Epithelial cell of esophagus (primary cell): ENCODE measurements at regions not wholly inside any gene's neighbourhood (a gene's known extent, or its start where the extent isn't known, plus 50 kb on each side); places are given as distances from the start of the nearest gene placed in this dataset.

Experiments used
- DNase-seq: peaks from one replicate; pipeline ENCODE4 v3.0.0; 2010; ENCODE audit warnings: low read depth
- H3K4me3 ChIP-seq: 2 replicates; pipeline ENCODE4 v1.5.1; 2011; ENCODE audit warnings: mild to moderate bottlenecking, low read length, control low read depth
- TF ChIP-seq, protein P1 (sequence below): IDR thresholded peaks from 2 replicates; pipeline ENCODE4 v1.5.1; 2011; ENCODE audit warnings: low read depth, mild to moderate bottlenecking, low read length, control low read depth, inconsistent platforms; ENCODE audit not compliant: insufficient read depth; ENCODE audit errors: missing control alignments

DNA sequence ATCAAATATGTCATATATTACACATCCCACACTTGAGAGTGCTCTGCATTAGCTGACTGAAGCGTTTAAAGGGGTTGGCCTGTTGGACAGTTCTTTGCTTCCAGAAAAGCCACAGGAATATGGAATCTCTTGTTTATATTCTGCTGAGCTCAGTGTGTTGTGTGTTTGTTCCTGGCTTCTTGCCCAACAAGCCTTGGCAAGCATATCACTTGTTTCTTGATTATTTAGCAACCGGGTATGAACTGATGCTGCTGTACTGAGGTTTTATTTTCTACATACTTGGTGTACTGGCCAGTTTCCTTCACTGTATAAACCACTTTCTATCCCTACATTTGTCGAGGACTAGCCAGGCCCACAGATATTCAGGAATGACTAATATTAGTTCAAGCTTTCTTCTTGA lies 378.9 kb downstream of the KCTD16 start:
- TF ChIP-seq, protein P1, sequence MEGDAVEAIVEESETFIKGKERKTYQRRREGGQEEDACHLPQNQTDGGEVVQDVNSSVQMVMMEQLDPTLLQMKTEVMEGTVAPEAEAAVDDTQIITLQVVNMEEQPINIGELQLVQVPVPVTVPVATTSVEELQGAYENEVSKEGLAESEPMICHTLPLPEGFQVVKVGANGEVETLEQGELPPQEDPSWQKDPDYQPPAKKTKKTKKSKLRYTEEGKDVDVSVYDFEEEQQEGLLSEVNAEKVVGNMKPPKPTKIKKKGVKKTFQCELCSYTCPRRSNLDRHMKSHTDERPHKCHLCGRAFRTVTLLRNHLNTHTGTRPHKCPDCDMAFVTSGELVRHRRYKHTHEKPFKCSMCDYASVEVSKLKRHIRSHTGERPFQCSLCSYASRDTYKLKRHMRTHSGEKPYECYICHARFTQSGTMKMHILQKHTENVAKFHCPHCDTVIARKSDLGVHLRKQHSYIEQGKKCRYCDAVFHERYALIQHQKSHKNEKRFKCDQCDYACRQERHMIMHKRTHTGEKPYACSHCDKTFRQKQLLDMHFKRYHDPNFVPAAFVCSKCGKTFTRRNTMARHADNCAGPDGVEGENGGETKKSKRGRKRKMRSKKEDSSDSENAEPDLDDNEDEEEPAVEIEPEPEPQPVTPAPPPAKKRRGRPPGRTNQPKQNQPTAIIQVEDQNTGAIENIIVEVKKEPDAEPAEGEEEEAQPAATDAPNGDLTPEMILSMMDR = no peak
- no peak overlapping the region for H3K4me3 ChIP-seq
- DNase-seq = peak; percentile 28

DNA sequence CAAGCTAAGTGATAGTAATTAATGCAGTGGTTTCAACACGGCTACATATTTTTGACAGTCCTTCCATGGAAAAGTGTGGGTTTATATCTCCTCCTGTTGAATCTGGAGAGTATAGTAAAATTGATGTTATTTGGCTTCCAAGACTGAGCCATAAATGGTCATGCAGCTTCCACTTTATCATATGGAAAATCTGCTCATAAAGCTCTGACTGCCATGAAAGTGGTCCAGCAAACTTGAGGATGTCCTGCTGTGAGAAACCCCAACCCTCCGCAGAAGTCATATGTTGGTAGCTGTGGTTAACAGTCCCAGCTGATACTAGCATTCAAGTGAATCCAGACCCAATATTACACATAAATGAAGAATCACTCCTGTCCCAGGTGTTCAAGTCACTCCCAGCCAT lies 378.3 kb downstream of the KCTD16 start:
- no peak for DNase-seq
- TF ChIP-seq, protein P1 = no peak

DNA sequence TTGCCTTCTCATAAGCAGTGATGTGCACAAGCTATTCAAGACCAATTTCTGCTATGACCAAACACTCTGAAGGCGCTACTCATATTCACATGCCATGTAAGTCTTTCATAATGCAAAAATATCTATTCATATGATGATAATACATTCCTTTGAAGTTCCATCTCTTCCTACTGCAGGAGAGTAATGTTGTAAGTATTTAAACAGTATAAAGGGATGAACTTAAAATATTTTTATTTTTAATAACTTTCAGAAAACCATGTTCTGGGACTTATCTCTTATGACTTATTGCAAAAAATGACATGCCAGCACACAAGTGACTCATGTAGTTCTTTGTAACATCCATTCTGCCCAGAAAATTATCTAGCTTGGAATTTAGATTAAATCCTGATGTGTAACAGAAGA lies 376.4 kb downstream of the KCTD16 start:
- TF ChIP-seq, protein P1 = no peak
- H3K4me3 ChIP-seq = no peak overlapping the region
- no peak for DNase-seq

More for the DNA sequence above, 378.3 kb downstream of the KCTD16 start:
- no peak overlapping the region for H3K4me3 ChIP-seq

DNA sequence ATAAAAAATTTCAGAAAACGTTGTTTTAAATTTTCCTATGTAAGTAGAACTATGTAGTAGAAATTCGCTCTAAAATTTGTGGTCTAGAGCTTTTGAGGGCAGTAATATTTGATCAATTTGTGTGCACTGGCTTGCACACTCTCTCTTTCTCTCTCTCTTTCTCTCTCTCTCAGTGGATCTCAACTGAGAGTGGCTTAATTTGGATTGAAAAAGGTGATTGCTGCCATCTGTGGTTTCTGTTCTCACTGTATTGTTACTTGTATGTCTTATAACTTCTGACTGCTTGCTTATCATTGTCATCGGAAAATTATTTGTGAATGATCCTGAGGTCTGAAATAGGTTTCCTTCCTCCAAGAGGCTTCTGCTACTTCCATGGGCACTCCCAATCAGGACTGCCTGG lies 368.2 kb downstream of the KCTD16 start:
- DNase-seq = no peak
- H3K4me3 ChIP-seq = no peak overlapping the region
- TF ChIP-seq, protein P1 = no peak
